Activated CD8-positive, alpha-beta memory T cell treated with anti-CD3 and anti-CD28 coated beads for 4 hours (primary cell): ENCODE measurements at regions not wholly inside any gene's neighbourhood (a gene's known extent, or its start where the extent isn't known, plus 50 kb on each side); places are given as distances from the start of the nearest gene placed in this dataset.

Experiments used
- DNase-seq, 2 donors: peaks; one replicate each; pipeline ENCODE4 v3.0.0-alpha.2; 2020; ENCODE audit warnings: low read depth in 2 of 2

DNA sequence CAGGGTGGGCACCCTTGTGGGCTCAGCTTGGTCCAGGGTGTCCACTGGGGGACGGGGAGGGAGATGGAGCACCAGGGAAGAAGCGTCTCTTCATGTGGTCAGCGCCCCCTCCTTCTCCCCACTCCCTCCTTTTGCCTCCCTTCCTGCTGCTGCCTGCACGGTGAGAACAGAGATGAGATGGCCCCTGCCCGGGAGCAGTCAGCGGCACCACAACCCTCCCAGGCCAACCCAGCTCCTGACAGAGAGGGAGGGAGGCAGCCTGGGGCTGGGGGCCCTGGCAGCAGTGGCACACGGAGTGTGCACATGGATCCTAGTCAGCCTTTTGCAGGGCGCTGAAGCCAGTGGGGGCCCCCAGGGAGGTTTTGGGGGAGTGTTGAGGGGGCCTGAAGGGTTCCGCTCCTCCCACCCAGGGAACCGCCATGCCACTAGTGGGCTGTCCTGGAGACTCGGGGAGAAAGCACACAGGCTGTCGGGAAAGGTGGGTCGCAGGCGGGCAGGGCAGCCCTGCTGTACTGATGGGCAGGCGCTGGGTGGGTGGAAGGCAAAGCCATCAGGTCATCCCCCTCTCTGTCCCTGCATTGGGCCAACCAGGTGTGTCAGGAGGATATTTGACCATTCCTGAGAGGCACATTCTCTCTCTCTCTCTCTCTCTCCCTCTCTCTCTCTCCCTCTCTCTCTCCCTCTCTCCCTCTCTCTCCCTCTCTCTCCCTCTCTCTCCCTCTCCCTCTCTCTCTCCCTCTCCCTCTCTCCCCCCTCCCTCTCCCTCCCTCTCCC, 94.3 kb upstream of the BHLHE23 start:
- DNase-seq = no peak

- no peak for DNase-seq
These were observed 93.6 kb upstream of the BHLHE23 start for GRCh38 chr20:63100174-63100925.

GRCh38 chr20:63099456-63100173, 92.9 kb upstream of the BHLHE23 start:
- DNase-seq = no peak

DNA sequence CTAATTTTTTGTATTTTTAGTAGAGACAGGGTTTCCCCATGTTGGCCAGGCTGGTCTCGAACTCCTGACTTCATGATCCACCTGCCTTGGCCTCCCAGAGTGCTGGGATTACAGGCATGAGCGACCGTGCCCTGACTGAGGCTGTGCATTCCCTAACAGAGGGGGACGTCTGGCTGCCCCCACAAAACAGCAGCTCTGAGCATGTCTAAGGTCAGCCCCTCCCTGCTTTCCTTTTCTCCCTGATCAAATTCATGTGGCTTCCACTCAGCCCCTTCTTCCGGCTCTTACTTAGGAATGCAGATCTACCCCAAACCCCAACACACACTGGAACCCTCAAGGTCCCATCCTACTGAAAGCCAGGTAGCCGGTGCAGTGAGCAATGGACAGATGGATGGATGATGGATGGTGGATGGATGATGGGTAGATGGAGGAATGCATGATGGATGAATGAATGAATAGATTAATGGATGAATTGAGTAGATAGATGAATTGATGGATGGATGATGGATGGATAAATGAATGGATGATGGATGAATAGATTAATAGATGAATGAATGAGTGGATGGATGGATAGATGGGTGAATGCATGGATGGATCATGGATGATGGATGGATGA, 91.5 kb upstream of the BHLHE23 start:
- DNase-seq = no peak

GRCh38 chr20:63097336-63097831, 90.6 kb upstream of the BHLHE23 start:
- no peak for DNase-seq

DNA sequence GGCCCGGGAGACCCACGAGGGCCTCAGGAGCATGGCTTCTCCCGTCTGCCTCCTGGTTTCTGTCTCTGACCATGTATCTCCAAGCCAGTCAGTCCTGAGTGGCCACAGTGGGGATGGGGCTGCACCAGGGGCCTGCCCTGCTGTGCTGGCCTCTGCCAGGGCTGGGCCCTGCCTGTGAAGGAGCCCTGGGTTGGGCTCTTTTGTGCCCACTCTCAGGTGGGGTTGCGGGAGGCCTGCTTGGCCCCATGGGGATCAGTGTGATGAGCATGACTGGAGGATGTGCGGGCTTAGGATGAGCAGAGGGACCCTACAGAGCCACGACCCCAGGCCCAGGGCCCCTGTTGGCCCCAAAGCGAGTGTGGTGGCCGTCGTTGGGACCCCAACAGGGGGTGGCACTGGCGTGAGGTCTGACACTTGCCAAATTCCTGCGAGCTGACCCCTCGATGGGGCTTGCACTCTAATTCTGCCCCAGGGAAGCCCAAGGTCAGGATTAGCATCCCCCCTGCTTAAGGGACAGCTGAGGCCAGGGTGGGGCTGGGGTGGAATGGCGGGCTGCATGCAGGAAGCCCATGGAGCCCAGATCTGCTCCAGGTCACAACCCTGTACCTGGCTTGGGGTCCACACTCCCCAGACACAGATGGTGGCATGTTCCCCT, 90.0 kb upstream of the BHLHE23 start:
- DNase-seq = no peak

DNA sequence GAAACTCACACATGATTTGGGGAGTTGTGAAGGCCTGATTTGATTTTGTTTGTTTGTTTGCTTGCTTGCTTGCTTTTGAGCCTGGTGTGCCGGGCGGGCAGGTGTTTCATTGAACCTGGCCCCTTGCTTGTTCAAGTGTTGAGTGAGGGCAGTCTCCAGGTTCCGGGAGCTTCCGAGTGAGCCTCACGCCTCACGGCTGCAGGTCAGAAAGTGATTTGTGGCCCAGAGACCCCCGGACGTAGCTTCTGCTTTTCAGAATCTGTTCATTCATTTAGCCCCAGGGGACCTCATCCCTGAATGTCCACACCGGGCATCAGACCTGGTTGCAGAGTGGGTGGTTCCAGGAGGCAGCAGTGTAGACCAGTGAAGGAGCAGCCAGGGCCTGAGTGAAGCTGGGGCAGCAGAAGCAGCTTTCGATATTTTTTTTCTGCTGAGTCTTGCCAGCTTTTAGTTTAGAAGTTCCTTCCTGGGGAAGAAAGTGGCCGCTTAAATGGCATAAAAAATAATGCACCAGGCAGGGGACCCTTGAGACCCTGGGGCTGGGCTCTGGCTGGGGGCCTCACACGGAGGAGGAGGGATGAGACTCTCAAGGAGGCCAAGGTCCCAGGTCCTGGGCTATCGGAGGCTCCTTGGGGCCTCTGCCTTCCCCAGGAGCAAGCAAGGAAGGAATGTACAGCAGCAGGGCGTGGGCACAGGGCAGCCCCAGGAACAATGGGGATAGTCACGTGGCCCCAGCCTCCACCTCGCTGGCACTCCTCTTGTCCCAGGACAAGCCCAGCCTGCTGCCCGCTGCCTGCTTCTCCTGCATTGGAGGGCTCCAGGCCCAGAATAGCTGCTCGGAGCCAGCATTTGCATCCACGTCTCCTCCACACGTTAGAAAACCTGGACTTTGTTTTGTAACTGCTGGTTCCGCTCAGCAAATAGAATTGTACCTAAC, 89.2 kb upstream of the BHLHE23 start:
- no peak for DNase-seq

GRCh38 chr20:63094767-63095499, 88.2 kb upstream of the BHLHE23 start:
- DNase-seq = no peak

- no peak for DNase-seq
These were observed 87.4 kb upstream of the BHLHE23 start for GRCh38 chr20:63093966-63094766.

DNA sequence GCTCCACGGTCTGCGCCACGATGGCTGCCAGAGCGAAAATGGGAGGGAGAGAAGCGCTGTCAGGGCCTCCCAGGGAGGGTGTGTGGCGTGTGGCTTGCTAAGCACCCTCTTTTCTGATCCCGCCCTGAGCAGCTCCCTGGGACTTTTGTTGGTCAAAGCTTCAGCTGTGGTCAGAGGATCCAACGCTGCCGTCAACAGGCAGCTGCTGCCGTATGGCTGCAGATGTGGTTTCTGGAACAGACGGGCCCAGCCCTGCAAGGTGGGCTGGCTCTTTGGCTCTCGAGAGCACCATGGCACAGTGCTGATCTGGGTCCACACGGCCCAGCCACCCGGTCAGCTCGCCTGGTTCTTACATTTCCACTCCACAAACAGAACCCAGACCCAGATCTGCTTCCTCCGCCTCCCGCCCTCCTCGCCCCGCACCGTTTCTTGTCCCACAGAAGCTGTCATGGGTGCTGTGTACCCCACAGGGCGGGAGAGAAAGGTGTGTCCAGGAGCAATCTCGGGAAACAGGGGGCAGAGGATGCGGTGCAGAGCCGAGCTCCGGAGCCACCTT, 86.0 kb upstream of the BHLHE23 start:
- DNase-seq = no peak

DNA sequence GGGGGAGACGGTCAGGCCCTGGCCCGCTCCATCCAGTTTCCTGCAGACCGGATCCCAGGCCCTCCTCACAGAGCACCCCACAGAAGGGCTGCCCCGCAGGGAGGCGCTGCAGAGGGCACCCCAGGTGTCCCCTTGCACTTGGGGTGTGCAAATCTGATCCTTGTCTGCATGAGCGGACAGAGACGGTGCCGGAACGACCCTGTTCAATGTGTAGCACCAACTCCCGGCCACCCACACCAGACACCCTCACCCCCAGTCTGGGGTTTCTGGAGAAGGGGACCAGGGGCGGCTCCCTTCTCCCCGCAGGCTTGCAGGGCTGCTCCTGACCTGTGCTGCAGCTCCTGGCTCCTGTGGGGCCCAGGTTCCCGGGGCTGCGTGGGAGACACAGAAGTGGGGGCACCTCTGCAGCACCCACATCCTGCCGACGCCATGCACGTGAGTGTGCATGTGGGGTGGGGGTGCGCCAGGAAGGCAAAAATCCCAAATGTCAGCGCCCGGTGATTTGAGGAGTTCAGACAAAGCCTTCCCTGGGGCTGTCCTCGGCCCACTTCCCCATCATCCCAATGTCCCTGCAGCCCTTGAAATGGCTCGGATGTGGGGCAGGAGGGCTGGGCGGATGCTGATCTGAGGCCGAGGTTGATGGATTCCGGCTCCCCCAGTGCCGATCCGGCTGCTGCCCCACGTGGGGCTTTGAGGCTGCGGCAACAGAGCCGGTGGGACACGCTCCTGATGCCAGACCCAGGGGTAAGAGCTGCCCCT, 85.3 kb upstream of the BHLHE23 start:
- DNase-seq = no peak

DNA sequence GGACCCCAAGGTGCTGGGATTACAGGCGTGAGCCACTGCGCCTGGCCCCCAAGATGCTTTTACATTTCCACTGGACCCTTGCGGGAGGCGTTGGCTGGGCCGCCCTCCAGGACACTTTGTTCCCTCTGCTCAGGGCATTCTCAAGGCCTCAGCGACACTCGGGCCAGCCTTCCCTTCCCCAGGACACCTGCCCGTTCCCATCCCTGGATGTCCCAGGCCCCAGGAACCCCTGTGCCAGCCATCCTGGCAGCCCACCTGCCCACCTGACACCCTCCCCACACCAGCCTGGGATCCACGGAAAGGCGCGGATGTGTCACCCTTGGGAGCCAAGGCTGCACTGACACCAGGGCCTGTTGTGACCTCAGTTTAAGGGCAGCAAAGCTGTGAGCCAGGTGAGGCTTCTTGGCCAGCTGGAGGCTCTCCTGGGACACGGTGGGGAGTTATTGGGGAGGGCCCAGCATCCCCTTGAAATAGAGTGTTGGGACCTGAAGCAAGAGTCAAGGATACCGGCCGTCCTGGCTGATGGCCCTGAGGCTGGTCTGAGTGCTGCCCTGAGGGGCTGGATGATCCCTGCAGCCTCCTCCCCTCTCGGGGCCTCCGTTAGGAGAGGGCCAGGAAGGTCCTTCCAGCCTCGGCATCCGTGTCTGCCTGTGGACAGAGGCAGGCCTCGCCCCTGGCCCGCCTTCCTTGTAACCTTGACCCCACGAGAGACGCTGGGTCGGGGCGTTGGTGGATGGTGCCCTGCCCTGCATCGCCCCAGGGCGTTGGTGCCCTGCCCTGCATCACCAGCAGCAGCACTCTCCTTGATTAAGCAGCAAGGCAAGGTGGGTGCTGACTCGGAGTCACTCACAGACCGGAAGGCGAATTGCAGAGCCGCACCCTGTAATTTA, 84.2 kb upstream of the BHLHE23 start:
- DNase-seq = no peak

- no peak for DNase-seq
These were observed 83.3 kb upstream of the BHLHE23 start for GRCh38 chr20:63090052-63090451.

DNA sequence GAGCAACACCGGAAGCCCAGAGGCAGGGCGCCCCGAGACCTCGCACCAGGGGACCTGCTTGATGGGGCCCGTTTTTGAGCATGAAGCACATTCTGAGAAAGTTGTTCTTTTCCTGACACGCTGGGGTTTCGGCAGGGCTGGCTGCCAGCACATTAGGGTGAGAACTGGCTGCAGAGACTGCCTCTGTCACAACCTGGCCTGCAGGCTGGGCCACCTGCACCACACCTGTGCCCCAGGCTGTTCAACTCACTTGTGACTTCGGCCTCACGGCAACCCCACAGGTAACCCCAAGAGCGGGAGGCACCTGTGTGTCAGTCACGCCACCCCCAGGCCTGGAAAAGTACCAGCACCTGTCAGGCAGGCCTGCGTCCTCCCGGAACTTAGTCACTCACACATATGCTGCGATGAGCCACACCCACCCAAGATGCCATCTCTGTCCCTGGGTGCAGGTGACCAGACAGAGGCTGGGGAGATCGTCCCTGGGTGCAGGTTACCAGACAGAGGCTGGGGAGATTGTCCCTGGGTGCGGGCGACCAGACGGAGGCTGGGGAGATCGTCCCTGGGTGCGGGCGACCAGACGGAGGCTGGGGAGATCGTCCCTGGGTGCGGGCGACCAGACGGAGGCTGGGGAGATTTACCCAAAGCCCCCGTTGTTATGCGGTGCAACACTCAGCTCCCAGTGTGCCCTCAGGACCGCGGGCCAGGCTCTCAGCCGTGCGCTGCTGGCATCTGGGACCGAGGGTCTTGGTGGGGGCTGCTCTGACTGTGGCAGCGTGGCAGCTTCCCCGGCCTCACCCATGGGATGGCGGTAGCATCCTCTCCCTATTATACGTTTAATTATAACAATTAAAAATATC, 82.5 kb upstream of the BHLHE23 start:
- no peak for DNase-seq

DNA sequence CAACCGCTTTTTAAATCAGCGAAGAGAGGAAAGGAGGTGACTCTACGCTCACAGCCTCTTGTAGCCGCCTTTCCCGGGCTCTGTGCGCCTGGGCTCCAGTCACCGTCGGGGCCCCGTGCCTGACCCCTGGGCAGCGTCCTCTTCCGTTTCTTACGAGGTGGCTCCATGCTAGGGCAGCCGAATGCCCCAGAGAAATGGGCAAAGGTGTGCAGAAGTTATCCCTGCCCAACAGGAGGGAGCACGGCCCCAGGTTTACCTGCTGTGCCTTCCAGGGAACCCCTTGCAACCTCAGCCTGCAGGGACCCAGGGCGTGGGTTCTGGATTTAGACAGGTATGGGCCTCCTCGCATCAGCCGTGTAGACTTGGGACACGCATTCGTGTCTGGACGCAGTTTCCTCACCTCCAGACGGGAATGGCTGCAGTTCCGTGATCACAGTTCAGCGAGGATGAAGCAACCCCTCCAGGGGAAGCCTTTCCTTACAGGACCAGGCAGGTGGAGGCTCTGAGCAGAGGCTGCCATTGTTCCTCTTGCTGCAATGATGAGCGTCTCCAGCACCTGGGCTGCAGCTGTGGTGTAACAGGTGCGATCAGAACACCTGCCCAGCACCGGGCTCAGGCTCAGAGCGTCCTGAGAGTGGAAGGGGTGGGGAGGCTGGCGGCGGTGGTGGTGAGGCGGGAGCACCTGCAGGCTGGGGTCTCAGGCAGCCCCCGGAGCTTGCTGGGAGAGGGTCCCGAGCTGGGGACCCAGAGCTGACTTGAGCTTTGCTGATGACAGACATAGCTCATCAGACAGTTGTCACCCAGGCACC, 81.3 kb upstream of the BHLHE23 start:
- DNase-seq = no peak
